ENCODE measurements at regions not wholly inside any gene's neighbourhood (a gene's known extent, or its start where the extent isn't known, plus 50 kb on each side); places are given as distances from the start of the nearest gene placed in this dataset.

- no peak for TF ChIP-seq CTCF (IDR thresholded peaks at IDR 0.05)
- H3K27ac ChIP-seq (ENCODE audit: low read length), result no peak overlapping the region
- peaks cover 0 to 5% of the 10 kb centered on the region in 2 donors for H3K9me3 Mint-ChIP-seq
- H3K27me3 Mint-ChIP-seq (ENCODE audit: low read depth in 2 of 2), result no peaks in the 10 kb centered on the region
- ATAC-seq, result no peak
- intact Hi-C loops (cut with micrococcal nuclease), result no loop called here
- H3K36me3 Mint-ChIP-seq, result no peaks in the 10 kb centered on the region
- H3K4me1 Mint-ChIP-seq, result no peaks in the 10 kb centered on the region
- H3K4me1 ChIP-seq (ENCODE audit: control insufficient read depth, insufficient read depth, low read length), result no peaks in the 10 kb centered on the region
- DNase-seq, result no peak
- H3K27ac Mint-ChIP-seq, result no peak overlapping the region
- no peaks in the 10 kb centered on the region for H3K27me3 ChIP-seq (ENCODE audit: control insufficient read depth, insufficient read depth, low read length)
- H3K36me3 ChIP-seq (ENCODE audit: control insufficient read depth, insufficient read depth, low read length), result no peaks in the 10 kb centered on the region
- H3K4me3 Mint-ChIP-seq, result no peak overlapping the region
- H3K9me3 ChIP-seq (ENCODE audit: control insufficient read depth, insufficient read depth, low read length), result no peaks in the 10 kb centered on the region
- WGBS (ENCODE audit: insufficient coverage), result 83% methylated on average over 3 of the region's 3 CpGs
- no peak overlapping the region for H3K4me3 ChIP-seq (ENCODE audit: low read length)
Observed at GRCh38 chr11:15696069-15696468, 581.3 kb downstream of the INSC start.

GRCh38 chr11:15697437-15698236, 582.9 kb downstream of the INSC start:
- no peak overlapping the region for H3K27ac ChIP-seq (ENCODE audit: low read length)
- no peak for ATAC-seq
- no peak for TF ChIP-seq CTCF (IDR thresholded peaks at IDR 0.05)

GRCh38 chr11:15698855-15699254, 584.1 kb downstream of the INSC start:
- WGBS (ENCODE audit: insufficient coverage), result 76% methylated on average over 3 of the region's 3 CpGs
- no peak overlapping the region for H3K27ac ChIP-seq (ENCODE audit: low read length)
- no peak overlapping the region for H3K4me3 Mint-ChIP-seq
- no peaks in the 10 kb centered on the region for H3K4me1 ChIP-seq (ENCODE audit: control insufficient read depth, insufficient read depth, low read length)
- peaks cover 2% of the 10 kb centered on the region for H3K9me3 ChIP-seq (ENCODE audit: control insufficient read depth, insufficient read depth, low read length)
- H3K4me3 ChIP-seq (ENCODE audit: low read length), result no peak overlapping the region
- no peaks in the 10 kb centered on the region for H3K36me3 ChIP-seq (ENCODE audit: control insufficient read depth, insufficient read depth, low read length)
- H3K27me3 ChIP-seq (ENCODE audit: control insufficient read depth, insufficient read depth, low read length), result no peaks in the 10 kb centered on the region
- no peaks in the 10 kb centered on the region for H3K4me1 Mint-ChIP-seq
- no peaks in the 10 kb centered on the region for H3K27me3 Mint-ChIP-seq (ENCODE audit: low read depth in 2 of 2)
- intact Hi-C loops (cut with micrococcal nuclease), result no loop called here
- H3K27ac Mint-ChIP-seq, result no peak overlapping the region
- H3K9me3 Mint-ChIP-seq, result peaks cover 3% of the 10 kb centered on the region in 2 donors
- ATAC-seq (no peak), DNase-seq (no peak)
- no peak for TF ChIP-seq CTCF (IDR thresholded peaks at IDR 0.05)
- no peaks in the 10 kb centered on the region for H3K36me3 Mint-ChIP-seq

More at GRCh38 chr11:15697437-15698236, 582.9 kb downstream of the INSC start:
- intact Hi-C loops (cut with micrococcal nuclease), result no loop called here
- Histone ChIP-seq H3K27me3 (ENCODE audit: control insufficient read depth, insufficient read depth, low read length) (no peaks in the 10 kb centered on the region), H3K9me3 (ENCODE audit: control insufficient read depth, insufficient read depth, low read length) (no peaks in the 10 kb centered on the region), H3K36me3 (ENCODE audit: control insufficient read depth, insufficient read depth, low read length) (no peaks in the 10 kb centered on the region), H3K4me1 (ENCODE audit: control insufficient read depth, insufficient read depth, low read length) (no peaks in the 10 kb centered on the region), H3K4me3 (ENCODE audit: low read length) (no peak overlapping the region)
- no peak for DNase-seq
- no peak overlapping the region for H3K4me3 Mint-ChIP-seq
- 92% methylated on average over 6 of the region's 6 CpGs for WGBS (ENCODE audit: insufficient coverage)
- H3K27me3 Mint-ChIP-seq (ENCODE audit: low read depth in 2 of 2), result no peaks in the 10 kb centered on the region
- peaks cover 3 to 5% of the 10 kb centered on the region in 2 donors for H3K9me3 Mint-ChIP-seq
- no peaks in the 10 kb centered on the region for H3K36me3 Mint-ChIP-seq
- no peak overlapping the region for H3K27ac Mint-ChIP-seq
- no peaks in the 10 kb centered on the region for H3K4me1 Mint-ChIP-seq

- H3K27ac Mint-ChIP-seq, result no peak overlapping the region
- H3K4me1 Mint-ChIP-seq, result no peaks in the 10 kb centered on the region
- H3K27me3 Mint-ChIP-seq (ENCODE audit: low read depth in 2 of 2), result no peaks in the 10 kb centered on the region
- Histone ChIP-seq H3K4me1 (ENCODE audit: control insufficient read depth, insufficient read depth, low read length) (no peaks in the 10 kb centered on the region), H3K4me3 (ENCODE audit: low read length) (no peak overlapping the region), H3K9me3 (ENCODE audit: control insufficient read depth, insufficient read depth, low read length) (peaks cover 2% of the 10 kb centered on the region), H3K27me3 (ENCODE audit: control insufficient read depth, insufficient read depth, low read length) (no peaks in the 10 kb centered on the region), H3K36me3 (ENCODE audit: control insufficient read depth, insufficient read depth, low read length) (no peaks in the 10 kb centered on the region), H3K27ac (ENCODE audit: low read length) (no peak overlapping the region)
- 84% methylated on average over 3 of the region's 3 CpGs for WGBS (ENCODE audit: insufficient coverage)
- ATAC-seq, result no peak
- peaks cover 3% of the 10 kb centered on the region in 2 donors for H3K9me3 Mint-ChIP-seq
- H3K4me3 Mint-ChIP-seq, result no peak overlapping the region
- no peak for TF ChIP-seq CTCF (IDR thresholded peaks at IDR 0.05)
- no peak for DNase-seq
- H3K36me3 Mint-ChIP-seq, result no peaks in the 10 kb centered on the region
- intact Hi-C loops (cut with micrococcal nuclease), result no loop called here
Observed at GRCh38 chr11:15699978-15700377, 585.3 kb downstream of the INSC start.

All from natural killer cell (primary cell).